Gastrocnemius medialis (tissue), 4 donors: ENCODE measurements at regions not wholly inside any gene's neighbourhood (a gene's known extent, or its start where the extent isn't known, plus 50 kb on each side); places are given as distances from the start of the nearest gene placed in this dataset.

Experiments used
- CTCF ChIP-seq, 5 experiments: fragments of 450-650 bp in 3 of 5; fragments of 200-600 bp in 2 of 5; sonication (generic) in 2 of 5; IDR thresholded peaks in 4 of 5; conservative IDR thresholded peaks in 1 of 5; 1 replicate in 4 of 5; 2 replicates in 1 of 5; pipeline ENCODE4 v1.5.1; 2016 to 2019; ENCODE audit warnings: antibody characterized with exemption in 5 of 5, mild to moderate bottlenecking in 3 of 5, moderate library complexity in 3 of 5
- POLR2A ChIP-seq, 2 donors: fragments of 450-650 bp; IDR thresholded peaks; one replicate each; pipeline ENCODE4 v1.6.1; 2017; ENCODE audit warnings: antibody characterized with exemption in 2 of 2, mild to moderate bottlenecking in 2 of 2, moderate library complexity in 2 of 2

GRCh38 chr2:58911877-58912276 lies 670.8 kb upstream of the FANCL start:
- no peak for TF ChIP-seq POLR2A (IDR thresholded peaks at IDR 0.05)
- no peak for TF ChIP-seq CTCF (IDR thresholded peaks at IDR 0.05 in 4 of 5, conservative IDR thresholded peaks at IDR 0.05 in 1 of 5)
